Activated CD4-positive, CD25-positive, alpha-beta regulatory T cell treated with anti-CD3 and anti-CD28 coated beads, Interleukin-2, amount 50 U/mL, for 24 hours (primary cell): ENCODE measurements at regions not wholly inside any gene's neighbourhood (a gene's known extent, or its start where the extent isn't known, plus 50 kb on each side); places are given as distances from the start of the nearest gene placed in this dataset.

Experiments used
- ATAC-seq, 2 donors: fragments of 150-1000 bp; cut with Tn5 transposase; one replicate each; pipeline ENCODE4 v1.10.0; 2021; ENCODE audit warnings: mild to moderate bottlenecking in 1 of 2, moderate library complexity in 1 of 2

DNA sequence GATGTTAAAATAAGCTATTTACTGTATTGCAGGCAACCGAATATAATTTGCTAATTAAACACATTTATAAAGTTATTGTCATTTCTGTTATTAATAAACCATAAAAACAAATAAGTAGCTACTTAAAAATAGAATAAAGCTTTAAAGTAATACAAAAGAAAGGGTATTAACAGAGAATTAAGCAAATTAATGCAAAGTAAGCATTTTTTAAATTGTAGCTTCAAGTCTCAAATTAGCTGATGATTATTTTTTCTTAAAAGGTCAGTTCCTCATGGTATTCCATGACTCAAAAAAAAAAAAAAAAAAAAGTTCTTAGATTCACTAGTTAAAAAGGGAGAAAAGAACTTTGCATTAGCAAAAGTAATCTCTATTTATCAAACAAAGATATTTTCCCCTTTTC, 292.5 kb downstream of the SLITRK1 start:
- no peak for ATAC-seq

DNA sequence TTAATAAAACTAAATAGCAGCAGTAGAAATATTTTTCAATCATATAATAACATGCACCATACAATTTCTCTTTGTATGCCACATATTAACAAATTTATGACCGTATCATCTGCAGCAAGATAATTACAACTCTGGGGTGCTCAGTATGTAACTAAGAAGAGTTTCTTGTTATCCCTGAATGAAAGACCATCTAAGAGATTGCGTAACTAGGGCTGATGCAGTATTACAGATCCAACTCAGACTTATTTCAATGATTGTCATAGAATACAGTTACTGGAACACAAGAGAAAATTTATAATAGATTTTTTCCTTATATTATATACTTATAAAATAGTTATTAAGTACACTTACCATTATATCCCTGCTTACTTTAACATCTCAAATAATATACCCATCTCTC, 305.1 kb downstream of the SLITRK1 start:
- ATAC-seq: no peak

DNA sequence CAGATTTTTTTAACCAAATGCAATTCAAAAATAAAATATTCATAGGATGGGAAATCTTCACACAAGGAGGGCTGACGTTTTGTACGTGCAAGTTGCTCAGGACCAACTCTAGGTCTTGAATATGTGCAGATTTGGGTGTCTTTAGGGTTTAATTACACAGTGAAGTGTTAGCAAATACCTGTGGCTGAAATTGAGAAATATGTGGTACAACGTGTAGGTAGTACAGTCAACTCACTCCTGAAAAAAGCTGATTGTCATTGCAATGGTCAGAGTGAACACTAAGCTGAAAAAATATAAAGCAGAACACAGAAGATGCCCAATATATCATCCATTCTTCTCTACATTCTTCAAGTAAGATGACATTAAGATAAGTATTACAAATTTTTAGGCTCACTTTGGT, 314.3 kb downstream of the SLITRK1 start:
- no peak for ATAC-seq

DNA sequence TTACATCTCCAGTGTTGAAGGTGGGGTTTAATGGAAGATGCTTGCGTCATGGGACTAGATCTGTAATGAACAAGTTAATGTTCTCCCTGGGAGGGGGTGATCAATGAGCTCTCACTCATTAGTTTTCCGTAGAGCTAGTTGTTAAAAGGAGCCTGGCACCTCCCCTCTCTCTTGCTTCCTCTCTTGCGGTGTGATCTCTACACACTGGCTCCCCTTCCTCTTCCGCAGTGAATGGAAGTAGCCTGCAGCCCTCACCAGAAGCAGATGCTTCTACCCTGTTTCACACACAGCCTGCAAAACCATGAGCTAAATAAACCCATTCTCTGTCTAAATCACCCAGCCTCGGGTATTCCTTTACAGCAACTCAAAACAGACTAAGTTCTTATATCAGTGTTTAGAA, 318.8 kb downstream of the SLITRK1 start:
- ATAC-seq: no peak

DNA sequence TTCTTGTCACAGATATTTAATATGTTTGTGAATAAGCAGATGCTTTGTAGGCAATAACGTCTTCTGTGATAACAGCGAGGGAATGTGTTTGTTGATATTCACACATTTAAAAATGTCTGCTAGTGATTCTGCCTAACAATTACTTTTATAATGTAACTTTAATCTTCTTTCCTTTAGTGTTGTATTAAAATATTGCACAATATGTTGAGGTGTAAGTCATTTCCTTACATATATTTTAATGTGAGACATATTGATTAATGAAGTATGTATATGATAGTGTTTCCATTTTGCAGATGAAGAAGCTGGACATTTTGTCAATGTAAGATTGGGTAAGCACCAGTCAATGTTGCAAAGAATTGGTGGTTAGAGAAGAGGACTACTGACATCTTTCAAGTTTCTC, 324.4 kb downstream of the SLITRK1 start:
- no peak for ATAC-seq

DNA sequence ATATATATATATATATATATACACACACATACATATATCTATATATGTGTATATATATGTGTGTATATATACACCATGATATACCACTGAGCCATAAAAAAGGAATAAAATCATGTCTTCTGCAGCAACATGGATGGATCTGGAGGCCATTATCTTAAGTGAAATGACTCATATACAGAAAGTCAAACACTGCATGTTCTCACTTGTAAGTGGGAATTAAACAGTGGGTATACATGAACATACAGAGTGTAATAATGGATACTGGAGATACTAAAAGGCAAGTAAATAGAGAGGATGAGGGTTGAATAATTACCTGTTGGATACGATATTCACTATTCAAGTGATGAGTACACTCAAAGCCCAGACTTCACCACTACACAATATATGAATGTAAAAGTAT, 332.6 kb downstream of the SLITRK1 start:
- no peak for ATAC-seq

DNA sequence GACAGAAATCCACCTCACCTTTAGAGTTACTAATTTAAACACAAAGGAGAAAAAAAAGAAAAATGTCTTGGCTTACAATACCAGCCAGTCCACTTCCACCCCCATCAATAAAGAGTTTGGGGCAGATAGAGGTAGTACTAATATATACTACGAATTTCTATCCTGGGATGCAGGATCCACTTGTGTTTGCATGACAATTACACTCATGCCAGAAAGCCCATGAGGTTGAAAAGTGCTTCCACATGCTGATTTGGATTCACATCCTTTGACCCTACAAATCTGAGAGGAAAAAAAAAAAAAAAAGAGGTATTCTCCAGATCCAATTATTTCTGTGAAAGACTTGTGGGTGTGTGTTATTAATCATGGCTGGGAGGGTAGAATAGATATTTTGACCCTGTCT, 335.2 kb downstream of the SLITRK1 start:
- ATAC-seq: no peak

DNA sequence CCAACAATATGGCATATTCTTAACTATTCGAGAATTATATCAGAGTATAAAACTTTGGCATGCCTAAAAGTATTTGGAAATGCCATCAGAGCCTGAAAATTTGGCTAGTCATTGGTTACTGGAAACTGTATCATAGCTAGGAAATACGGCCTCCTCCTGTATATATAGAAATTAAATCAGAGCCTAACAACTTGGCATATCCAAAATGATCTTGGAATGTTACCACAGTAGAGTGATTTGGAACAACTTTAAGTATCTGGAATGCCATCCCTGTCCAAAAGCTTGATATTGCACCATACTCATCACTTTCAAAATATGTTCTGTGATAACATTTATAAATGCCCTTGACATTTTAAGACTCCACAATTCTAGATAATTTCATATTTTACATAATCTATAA, 335.8 kb downstream of the SLITRK1 start:
- ATAC-seq: no peak

DNA sequence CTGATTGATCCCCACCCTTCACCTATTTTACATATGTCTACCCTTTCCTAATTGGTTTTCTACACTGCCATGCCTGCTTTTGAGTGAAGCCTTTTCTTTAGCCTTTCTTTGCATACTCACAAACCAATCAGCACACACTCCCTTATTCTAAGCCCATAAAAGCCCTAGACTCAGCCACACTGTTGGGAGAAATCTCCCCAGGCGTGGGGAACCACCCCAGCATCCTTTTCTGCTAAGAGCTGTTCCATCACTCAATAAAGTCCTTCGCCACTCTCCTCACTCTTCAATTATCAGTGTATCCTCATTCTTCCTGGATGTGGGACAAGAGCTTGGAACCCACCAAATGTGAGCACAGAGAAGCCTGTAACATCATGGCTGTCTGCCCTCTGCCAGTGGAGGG, 343.6 kb downstream of the SLITRK1 start:
- no peak for ATAC-seq

DNA sequence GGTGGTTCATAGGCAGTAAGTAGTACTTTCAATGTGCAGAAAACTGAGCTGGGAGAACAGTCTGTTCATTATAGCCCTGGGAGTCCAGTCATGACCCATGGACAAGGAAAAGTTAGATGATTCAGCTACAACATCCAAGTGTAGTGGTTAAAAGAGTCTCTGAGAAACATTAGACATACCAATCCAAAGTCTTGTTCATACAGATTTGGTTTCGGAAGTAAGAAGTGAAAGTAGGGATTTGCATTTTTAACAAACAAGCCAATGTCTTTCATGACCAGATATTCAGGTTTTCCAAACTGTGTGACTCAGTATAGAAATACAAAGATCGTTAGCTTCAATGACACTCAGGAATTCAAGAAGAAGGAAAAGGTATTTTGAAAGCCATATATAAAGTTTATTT, 345.3 kb downstream of the SLITRK1 start:
- ATAC-seq: no peak

DNA sequence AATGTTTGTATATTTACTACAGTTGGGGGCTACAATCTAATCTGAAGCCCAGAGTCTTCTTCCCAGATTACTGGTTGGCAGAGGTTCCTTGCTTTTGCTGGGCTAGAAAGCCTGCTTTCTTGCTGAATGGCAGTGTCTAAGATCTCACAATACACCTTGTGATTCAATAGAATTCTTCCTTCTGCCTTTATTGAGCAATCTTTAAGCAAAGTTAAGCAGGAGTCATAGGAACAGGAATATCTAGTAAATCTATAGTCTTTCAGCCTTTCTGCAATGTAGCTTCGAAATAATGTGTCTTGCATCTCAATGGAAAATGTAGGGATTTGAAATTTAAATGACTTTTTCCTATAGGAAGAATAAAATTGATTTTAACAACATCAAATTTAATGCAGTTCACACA, 346.1 kb downstream of the SLITRK1 start:
- ATAC-seq: no peak

DNA sequence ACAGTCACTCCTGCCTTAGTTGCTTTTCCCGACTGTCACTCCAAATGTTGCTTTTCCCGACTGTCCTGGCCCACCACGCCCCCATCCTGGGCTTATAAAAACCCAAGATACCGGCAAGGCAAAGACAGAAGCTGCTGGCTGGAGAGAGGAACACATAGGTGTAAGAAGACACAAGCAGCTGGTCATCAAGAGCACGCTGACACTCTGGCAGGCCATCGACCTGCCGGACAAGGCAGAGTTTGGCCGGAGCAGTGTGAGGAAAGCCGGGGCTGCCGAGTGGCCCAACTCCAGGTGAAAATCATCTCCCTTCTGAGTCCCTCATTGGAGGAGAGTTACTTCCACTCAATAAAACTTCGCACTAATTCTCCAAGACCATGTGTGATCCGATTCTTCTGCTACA, 349.5 kb downstream of the SLITRK1 start:
- no peak for ATAC-seq

DNA sequence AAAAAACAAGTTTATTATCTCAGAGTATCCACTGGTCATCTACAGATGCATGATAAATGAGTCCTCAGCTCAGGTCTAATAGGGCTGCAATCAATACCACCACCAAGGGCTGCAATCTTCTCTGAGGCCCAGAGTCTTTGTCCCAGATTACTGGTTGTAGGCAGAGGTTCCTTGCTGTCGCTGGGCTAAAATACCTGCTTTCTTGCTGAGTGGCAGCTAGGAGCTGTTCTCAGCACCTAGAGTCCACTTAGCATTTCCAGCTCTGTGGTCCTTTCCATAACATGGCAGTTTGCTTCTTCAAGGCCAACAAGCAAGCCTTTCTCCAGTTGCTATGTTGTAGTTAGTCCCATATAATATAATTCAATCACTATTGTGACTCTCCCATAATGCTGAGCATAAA, 351.3 kb downstream of the SLITRK1 start:
- no peak for ATAC-seq

DNA sequence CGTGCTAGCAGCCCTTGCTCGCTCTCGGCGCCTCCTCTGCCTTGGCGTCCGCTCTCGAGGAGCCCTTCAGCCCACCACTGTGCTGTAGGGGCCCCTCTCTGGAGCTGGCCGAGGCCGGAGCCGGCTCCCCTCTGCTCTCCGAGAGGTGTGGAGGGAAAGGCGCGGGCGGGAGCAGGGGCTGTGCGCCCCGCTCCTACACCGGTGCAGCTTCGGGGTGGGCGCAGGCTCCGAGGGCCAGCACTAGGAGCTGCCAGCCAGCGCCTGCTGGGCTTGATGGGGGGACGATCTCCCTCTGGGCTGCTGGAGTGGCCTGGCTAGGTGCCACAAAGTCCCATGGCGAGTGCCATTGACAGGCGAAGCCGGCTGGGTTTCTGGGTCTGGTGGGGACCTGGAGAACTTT, 365.5 kb downstream of the SLITRK1 start:
- peak in 1 of 2 donors; percentile 17 for ATAC-seq

DNA sequence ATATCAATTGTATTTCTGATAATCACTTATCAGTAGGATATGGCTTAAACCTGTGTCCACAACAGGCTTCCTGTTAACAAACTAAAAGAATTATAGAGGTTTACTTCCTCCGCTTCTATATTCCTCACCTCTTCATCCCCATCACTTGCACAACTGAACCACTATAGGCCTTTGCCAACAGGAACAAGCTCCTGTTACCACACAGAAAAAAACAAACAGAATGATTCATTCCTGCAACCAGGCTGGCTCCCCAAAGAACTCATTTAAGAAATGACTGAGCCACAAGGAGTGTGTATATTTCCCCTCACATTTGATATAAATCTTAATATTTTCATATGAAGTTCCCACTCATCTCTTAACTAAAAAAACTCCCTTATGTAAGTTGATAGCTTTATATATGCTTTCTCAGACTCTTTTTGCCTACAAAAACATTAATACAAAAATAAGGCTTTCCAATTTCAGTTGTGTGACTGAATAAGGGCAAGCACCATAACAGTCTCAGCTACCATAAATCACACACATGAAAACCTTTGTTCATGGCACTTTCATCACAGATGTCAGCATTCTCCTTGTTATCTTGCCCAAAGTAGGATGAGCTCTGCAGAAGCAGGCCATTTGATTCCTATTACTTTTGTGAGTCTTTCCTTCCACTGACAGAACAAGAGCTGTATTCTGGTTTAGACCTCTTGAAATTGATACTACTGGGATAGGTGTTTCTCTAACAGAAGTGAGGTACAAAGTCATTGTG, 366.8 kb downstream of the SLITRK1 start:
- no peak for ATAC-seq

DNA sequence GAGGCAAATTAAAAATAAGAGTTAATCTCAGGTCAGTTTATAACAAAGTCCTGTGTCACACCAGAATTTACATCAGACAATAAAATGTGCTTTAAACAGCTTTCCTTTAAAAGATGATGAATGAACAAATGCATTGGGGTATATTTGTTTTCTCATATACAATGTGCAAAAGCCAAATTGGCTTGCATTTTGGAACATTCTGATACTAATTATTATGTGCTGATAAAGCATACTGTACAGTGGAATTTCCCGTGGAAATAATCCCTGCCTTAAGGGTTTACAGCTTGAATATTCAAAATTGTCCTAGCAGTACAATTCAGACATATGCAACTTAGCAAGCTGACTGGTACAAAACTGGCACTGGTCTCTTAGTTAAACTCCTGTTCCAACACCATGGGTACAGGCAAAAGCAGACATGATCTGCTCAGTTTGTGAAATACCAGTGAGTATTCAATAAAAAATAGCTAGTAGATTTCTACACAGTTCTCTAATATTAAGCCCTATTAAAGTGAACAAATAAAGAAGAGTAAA, 373.4 kb downstream of the SLITRK1 start:
- no peak for ATAC-seq

DNA sequence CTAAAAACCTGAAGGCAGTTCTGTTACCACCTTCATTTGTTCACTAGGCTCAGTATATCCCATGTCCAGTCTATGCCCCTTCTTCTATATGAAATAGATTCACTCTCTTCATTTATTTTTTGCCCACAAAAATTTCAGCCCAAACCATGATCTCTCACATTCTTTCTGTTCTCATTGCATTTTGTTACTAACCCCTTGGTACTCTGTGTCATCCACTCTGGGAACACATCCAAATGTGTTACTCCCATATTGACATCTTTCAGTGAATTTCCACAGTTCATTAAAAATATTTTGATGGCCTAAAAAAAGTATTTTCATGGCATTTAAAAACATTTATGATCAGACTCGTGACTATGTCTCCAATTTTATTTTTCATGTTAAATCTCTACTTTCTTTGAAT, 378.9 kb downstream of the SLITRK1 start:
- ATAC-seq: no peak

DNA sequence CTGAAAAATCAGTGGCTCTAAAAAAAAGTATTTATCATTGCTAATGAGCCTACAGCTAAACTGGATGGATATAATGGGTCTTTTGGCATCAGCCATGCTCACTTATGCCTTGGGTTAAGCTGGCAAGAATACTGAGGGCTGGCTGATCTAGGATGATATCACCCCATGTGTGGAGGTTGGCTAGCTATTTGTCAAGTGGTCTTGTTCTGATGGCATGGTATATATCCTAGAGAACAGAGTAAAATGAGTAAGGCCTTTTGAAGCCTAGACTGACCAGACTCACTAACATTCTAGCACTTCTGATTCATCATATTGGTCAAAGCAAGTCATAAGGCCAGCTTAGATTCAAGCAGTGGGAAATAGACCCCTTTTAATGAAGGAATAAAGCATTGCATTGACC, 383.0 kb downstream of the SLITRK1 start:
- no peak for ATAC-seq

DNA sequence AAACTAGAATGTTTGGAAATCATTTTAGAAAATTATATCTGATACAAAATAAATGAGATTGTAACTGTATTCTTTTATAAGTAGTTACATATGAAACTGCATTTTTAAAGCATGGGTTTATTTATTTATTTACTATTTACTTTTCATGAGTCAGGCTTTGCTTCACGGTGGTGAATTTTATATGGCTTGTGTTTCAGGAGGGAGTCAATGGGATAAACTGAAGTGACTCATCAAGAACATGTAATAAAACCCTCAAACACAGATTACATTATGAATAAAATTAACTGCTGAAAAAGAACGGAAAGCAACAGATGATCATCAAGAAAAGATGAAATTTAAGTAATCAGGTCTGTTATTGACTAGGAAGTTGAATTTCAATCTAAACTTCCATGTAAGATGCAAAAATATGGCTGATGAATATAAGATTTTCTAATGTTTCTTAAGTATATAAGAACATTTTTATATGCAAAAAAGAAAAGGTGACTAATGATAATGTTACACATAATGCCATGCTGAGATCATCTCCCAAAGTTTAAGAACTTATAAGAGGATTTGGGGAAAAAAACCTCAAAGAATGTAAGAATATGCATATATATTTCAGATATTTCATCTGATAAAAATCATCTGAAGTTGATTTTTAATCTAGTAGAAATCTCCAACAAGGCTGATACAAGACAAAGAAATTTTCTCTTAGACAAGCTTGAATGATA, 383.6 kb downstream of the SLITRK1 start:
- ATAC-seq: no peak

DNA sequence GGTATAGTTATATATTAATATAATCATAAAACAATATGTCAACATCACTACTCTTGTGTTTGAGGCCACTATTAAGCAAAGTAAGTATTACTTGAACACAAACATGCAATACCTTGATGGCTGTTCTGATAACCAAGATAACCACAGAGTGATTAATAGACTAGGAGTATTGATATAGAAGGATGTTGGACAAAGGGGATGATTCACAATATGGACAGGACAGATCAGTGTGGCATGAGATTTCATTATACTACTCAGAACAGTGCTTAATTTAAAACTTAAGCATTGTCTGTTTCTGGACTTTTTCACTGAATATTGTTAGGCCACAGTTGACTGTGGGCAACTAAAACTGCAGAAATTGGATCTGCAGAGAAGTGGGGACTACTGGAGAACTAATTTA, 384.2 kb downstream of the SLITRK1 start:
- no peak for ATAC-seq

DNA sequence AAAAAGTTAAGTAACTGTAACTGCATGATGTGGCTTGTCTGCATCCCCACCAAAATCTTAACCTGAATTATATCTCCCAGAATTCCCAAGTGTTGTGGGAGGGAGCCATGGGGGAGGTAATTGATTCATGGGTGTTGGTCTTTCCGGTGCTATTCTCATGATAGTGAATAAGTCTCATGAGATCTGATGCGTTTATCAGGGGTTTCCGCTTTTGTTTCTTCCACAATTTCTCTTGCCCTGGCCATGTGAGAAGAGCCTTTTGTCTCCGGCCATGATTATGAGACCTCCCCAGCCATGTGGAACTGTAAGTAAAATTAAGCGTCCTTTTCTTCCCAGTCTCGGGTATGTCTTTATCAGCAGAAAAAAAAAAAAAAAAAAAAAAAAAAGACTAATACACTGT, 385.8 kb downstream of the SLITRK1 start:
- ATAC-seq: no peak

DNA sequence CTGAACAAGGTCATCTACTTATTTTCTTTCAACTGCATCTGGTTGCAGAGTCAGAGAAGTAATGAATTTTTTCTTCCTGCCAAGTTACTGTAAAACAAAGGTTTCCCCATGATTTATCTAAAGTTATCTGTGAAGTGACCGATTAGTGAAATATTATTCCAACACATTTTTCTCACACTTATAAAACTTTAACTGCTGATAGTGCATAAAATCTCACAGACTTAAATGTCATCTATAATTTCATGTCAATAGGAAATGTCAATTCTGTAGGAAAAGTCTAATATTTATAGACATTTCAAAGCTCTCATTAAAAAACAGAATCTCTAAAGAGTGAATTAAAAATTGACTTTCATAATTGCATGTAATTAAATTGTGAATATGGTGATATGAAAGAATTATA, 397.2 kb downstream of the SLITRK1 start:
- no peak for ATAC-seq

DNA sequence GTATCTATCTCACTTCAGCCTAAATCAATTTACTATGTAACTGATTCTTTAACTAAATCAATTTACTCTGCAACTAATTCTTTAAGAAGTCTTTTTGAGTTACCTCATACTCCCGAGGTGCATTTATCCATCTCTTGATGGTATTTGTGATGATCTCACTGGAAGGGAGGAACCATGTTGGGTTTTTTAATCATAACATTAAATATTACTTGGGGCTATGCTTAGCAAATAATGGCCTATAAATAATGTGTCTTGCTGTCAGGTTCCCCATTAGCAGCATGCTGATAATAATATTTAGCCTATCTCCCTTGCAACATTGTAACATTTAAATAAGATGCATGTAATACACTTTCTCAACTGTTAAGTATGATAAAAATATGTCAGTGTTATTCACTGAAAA, 411.3 kb downstream of the SLITRK1 start:
- ATAC-seq: no peak

DNA sequence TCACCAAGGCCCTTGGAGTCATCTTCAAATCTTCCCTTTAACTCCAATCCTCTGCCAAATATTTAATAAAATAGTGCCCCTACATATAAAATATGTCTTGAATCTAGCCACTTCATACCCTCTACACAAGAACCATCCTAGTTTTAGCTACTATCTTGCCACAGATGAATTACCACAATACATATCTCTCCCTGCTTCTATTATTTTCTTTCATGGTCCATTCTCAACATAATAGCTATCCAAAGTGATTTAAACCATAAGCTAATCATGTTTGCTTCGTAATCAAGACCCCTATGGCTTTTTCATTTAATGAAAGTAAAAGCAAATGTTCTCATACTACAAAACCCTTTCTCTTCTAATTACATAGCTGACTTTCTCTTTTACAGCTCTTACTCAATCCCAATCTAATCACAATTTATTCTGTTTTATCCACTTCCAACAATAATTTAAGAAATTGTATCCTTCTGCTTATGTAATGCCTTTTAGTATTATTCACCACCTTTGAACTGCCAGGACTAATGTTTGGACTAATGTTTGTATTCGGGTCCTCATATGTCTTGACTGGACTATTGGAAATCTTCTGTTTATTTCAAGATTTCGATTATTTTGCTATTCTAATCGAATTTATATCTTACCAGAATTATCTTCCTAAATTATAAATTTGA, 412.0 kb downstream of the SLITRK1 start:
- no peak for ATAC-seq
